NCI-H2171 treated with DMSO at 0.1 percent for 48 hours (cell line): ENCODE measurements at regions not wholly inside any gene's neighbourhood (a gene's known extent, or its start where the extent isn't known, plus 50 kb on each side); places are given as distances from the start of the nearest gene placed in this dataset.
"Not testable (repeated sequence)": the region's sequence is repeated elsewhere in the genome, so short reads cannot be mapped to it uniquely, and the experiment has no call there.

Source experiments
- DNase-seq: peaks from one replicate; lab custom pipeline; 2025; lab: John Stamatoyannopoulos, UW

DNA sequence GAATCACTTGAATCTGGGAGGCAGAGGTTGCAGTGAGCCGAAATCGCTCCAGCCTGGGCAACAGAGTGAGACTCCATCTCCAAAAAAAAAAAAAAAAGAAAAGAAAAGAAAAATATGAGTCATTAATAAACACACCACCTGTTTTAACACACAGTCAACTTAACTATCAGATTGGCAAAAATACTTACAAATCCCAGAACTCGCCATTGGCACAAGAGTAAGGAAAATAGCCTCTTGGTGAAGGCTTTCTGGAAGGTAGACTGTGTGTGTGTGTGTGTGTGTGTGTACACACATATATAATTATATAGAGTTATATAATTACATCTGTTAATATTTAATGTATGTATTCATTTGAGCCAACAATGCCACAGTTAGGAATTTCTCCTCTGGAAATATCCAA lies 63.7 kb upstream of the UXS1 start:
- DNase-seq, result no peak

DNA sequence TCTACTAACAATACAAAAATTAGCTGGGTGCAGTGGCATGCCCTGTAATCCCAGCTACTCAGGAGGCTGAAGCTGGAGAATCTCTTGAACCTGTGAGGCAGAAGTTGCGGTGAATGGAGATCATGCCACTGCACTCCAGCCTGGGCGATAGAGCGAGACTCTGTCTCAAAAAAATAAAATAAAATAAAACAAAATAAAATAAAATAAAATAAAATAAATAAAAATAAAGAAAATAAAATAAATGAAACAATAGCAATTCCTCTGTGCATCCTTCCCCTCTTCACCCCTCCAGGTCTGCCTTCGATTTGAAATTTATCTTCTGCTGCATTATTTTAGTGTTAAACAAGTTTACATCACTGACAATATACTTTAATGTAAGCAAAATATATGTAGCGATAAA lies 63.0 kb upstream of the UXS1 start:
- DNase-seq, result no peak

DNA sequence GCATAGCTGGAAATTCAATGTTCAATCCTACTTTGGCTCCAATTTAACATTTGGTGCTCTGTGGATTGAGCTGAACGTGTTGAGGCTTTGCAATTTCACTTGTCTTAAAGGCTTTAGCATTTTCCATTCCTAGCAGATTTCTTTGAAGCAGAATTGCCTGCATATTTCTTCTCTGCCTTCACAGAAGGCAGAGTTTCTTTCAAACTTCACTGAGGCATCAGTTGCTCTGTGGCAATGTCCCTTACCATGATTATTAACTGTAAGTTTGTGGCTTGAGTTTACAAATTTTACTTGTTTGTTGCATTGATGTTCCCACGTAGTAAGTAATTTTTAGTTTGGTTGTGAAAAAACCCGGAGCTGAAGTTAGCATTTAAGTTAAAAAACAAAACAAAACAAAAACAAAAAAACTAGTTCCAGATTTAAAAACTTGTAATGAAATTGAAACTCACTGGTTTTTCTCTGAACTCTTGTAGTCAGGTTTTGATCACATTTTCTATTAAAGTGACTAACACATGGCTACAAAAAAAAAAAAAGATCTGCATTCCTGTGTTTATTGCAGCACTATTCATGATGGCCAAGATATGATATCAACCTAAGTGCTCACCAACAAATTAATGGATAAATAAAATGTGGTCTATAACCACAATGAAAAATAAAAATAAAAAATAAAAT lies 55.2 kb upstream of the UXS1 start:
- DNase-seq, result not testable (repeated sequence)

DNA sequence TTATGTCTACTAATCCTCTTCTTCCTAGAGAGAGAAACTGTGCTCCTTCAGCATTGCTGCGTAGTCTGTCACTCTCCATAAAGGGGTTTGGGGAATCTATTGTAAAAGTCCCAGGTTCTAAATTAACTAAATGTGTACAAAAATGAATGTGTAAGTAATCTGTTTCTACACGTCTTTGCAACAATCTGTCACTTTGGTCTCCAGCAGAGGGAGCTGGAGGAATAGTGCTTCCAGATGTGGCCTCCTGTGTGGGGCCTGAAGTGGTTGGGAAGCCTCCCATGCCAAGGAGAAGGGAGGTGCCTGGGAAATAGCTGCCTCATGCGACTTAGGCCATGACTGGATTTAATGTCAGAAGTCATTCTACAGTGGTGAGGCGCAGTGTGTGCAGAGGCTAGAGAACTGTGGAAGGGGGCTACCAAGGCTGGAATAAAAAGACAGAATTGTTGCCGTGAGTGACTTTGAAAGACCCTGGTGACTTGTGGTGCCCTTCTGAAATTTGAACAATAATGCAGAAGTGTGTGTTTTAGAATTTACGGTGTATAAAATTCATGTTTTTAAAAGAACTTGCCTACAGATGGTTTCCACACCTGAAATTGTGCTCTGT lies 54.5 kb upstream of the UXS1 start:
- peak; percentile 48 for DNase-seq
